ENCODE measurements at regions not wholly inside any gene's neighbourhood (a gene's known extent, or its start where the extent isn't known, plus 50 kb on each side); places are given as distances from the start of the nearest gene placed in this dataset.

DNA sequence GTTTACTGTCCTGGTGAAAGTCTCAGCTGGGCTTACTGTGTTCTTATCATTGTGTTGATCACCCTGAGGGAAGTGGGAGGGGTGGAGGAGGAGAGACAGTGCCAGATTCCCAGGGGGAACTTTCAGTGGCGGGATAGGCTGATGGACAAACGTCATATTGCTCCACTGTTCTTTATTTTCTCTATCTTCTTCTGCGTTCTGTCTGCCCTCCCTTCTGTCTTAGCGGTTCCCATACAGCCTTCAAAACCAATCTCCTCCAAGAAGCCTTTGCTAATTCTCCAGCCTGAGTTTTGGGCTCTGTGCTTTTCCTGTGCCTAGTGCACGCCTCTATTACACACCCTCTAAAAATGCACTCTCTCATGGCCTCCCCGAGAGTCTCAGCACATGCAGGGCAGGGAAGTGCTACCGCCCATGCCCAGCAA, 448.7 kb upstream of the FAT1 start:
- H4K20me1 ChIP-seq (ENCODE audit: insufficient read depth, low read length): no peaks in the 10 kb centered on the region
- CTCF ChIA-PET (ENCODE audit: low intra/inter-chr PET ratio, low total read pairs): no interaction called here
- in situ Hi-C loops (cut with HindIII; ENCODE audit: extremely low pct_ligation_motif_present, low pct_unique_long_range_greater_than_20kb) (no loop called here), intact Hi-C loops (cut with micrococcal nuclease; ENCODE audit: unreplicated experiment) (no loop called here)
- no peaks in the 10 kb centered on the region for H3K9me3 ChIP-seq (ENCODE audit: low read length)
- H3K79me2 ChIP-seq (ENCODE audit: insufficient read depth, low read length): no peaks in the 10 kb centered on the region
- no peaks in the 10 kb centered on the region for H3K4me1 ChIP-seq (ENCODE audit: insufficient read depth, low read length)
- no peak for FAIRE-seq
- no peak for DNase-seq (ENCODE audit: low spot score)
- no peak overlapping the region for H3K9ac ChIP-seq (ENCODE audit: insufficient read depth, low read depth, low read length)
- H3K27ac ChIP-seq (ENCODE audit: extremely low read length, insufficient read depth, low read length): no peak overlapping the region
- peaks cover 0 to 26% of the 10 kb centered on the region in 2 experiments; a peak in 1 of 5 replicates for H3K27me3 ChIP-seq (ENCODE audit: control insufficient read depth in 1 of 2, insufficient read depth in 2 of 2, low read length in 2 of 2)
- no peak overlapping the region for H3K4me3 ChIP-seq (replicated peaks in 1 of 3; ENCODE audit: insufficient read depth in 1 of 3, low read depth in 2 of 3, low read length in 3 of 3)
- TF ChIP-seq ZNF7 (CRISPR knock-in tag; IDR thresholded peaks at IDR 0.05) (no peak), ZNF777 (CRISPR knock-in tag; IDR thresholded peaks at IDR 0.05) (no peak), SMARCE1 (IDR thresholded peaks at IDR 0.05; ENCODE audit: borderline replicate concordance) (no peak), ZNF337 (CRISPR knock-in tag; IDR thresholded peaks at IDR 0.05; ENCODE audit: borderline replicate concordance, low read depth) (no peak), NR2F2 (IDR thresholded peaks at IDR 0.05; ENCODE audit: borderline replicate concordance, low read depth) (no peak), GATAD1 (CRISPR knock-in tag; IDR thresholded peaks at IDR 0.05) (no peak), ZNF510 (CRISPR knock-in tag; IDR thresholded peaks at IDR 0.05; ENCODE audit: low read depth) (no peak), ZNF431 (CRISPR knock-in tag; IDR thresholded peaks at IDR 0.05; ENCODE audit: borderline replicate concordance, low read depth) (no peak), KAT2B (IDR thresholded peaks at IDR 0.05; ENCODE audit: borderline replicate concordance, low read depth, low read length) (no peak), GFI1 (CRISPR knock-in tag; IDR thresholded peaks at IDR 0.05; ENCODE audit: borderline replicate concordance) (no peak), CREM (IDR thresholded peaks at IDR 0.05) (no peak), CREM (CRISPR knock-in tag; IDR thresholded peaks at IDR 0.05) (no peak), ZNF367 (CRISPR knock-in tag; IDR thresholded peaks at IDR 0.05; ENCODE audit: borderline replicate concordance) (no peak), ATF7 (IDR thresholded peaks at IDR 0.05) (no peak), ATF7 (CRISPR knock-in tag; IDR thresholded peaks at IDR 0.05) (no peak)
- TF ChIP-seq, protein P1, sequence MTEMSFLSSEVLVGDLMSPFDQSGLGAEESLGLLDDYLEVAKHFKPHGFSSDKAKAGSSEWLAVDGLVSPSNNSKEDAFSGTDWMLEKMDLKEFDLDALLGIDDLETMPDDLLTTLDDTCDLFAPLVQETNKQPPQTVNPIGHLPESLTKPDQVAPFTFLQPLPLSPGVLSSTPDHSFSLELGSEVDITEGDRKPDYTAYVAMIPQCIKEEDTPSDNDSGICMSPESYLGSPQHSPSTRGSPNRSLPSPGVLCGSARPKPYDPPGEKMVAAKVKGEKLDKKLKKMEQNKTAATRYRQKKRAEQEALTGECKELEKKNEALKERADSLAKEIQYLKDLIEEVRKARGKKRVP (CRISPR knock-in tag; IDR thresholded peaks at IDR 0.05): no peak
- TF ChIP-seq, protein P2, sequence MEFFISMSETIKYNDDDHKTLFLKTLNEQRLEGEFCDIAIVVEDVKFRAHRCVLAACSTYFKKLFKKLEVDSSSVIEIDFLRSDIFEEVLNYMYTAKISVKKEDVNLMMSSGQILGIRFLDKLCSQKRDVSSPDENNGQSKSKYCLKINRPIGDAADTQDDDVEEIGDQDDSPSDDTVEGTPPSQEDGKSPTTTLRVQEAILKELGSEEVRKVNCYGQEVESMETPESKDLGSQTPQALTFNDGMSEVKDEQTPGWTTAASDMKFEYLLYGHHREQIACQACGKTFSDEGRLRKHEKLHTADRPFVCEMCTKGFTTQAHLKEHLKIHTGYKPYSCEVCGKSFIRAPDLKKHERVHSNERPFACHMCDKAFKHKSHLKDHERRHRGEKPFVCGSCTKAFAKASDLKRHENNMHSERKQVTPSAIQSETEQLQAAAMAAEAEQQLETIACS (CRISPR knock-in tag; IDR thresholded peaks at IDR 0.05): no peak
- TF ChIP-seq, protein P3, sequence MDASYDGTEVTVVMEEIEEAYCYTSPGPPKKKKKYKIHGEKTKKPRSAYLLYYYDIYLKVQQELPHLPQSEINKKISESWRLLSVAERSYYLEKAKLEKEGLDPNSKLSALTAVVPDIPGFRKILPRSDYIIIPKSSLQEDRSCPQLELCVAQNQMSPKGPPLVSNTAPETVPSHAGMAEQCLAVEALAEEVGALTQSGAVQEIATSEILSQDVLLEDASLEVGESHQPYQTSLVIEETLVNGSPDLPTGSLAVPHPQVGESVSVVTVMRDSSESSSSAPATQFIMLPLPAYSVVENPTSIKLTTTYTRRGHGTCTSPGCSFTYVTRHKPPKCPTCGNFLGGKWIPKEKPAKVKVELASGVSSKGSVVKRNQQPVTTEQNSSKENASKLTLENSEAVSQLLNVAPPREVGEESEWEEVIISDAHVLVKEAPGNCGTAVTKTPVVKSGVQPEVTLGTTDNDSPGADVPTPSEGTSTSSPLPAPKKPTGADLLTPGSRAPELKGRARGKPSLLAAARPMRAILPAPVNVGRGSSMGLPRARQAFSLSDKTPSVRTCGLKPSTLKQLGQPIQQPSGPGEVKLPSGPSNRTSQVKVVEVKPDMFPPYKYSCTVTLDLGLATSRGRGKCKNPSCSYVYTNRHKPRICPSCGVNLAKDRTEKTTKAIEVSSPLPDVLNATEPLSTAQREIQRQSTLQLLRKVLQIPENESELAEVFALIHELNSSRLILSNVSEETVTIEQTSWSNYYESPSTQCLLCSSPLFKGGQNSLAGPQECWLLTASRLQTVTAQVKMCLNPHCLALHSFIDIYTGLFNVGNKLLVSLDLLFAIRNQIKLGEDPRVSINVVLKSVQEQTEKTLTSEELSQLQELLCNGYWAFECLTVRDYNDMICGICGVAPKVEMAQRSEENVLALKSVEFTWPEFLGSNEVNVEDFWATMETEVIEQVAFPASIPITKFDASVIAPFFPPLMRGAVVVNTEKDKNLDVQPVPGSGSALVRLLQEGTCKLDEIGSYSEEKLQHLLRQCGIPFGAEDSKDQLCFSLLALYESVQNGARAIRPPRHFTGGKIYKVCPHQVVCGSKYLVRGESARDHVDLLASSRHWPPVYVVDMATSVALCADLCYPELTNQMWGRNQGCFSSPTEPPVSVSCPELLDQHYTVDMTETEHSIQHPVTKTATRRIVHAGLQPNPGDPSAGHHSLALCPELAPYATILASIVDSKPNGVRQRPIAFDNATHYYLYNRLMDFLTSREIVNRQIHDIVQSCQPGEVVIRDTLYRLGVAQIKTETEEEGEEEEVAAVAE (CRISPR knock-in tag; IDR thresholded peaks at IDR 0.05; ENCODE audit: borderline replicate concordance): no peak
- POLR2A ChIA-PET: no interaction called here
- ATAC-seq: no peak
- WGBS (ENCODE audit: low lambda C conversion rate): 16% methylated on average over 7 of the region's 7 CpGs
- H2AFZ ChIP-seq (ENCODE audit: low read length): no peak overlapping the region
- no peak overlapping the region for H3K4me2 ChIP-seq (ENCODE audit: low read depth, low read length)
- H3K36me3 ChIP-seq (replicated peaks in 1 of 2; ENCODE audit: control insufficient read depth in 1 of 2, insufficient read depth in 2 of 2, low read length in 2 of 2): no peaks in the 10 kb centered on the region
- no TSS peak for BruUV-seq (replicated peaks)
